NB4 (cell line): ENCODE measurements at regions not wholly inside any gene's neighbourhood (a gene's known extent, or its start where the extent isn't known, plus 50 kb on each side); places are given as distances from the start of the nearest gene placed in this dataset.

ENCODE experiments used
- DNase-seq: peaks from one replicate; pipeline ENCODE4 v3.0.0; 2010; ENCODE audit warnings: low read depth
- H3K4me3 ChIP-seq: one replicate; pipeline ENCODE4 v1.5.1; 2011; ENCODE audit warnings: mild to moderate bottlenecking, low read depth, low read length, moderate library complexity
- MYC ChIP-seq: IDR thresholded peaks from 2 replicates; pipeline ENCODE4 v1.6.1; 2011; ENCODE audit warnings: low read depth, low read length
- POLR2A ChIP-seq: IDR thresholded peaks from 2 replicates; pipeline ENCODE4 v1.6.1; 2011; ENCODE audit warnings: mild to moderate bottlenecking; ENCODE audit not compliant: insufficient read length; ENCODE audit errors: extremely low read depth
- TF ChIP-seq, protein P1 (sequence below): IDR thresholded peaks from 2 replicates; pipeline ENCODE4 v1.6.1; 2011; ENCODE audit warnings: low read depth, low read length
- TF ChIP-seq, protein P2 (sequence below): IDR thresholded peaks from one replicate; pipeline ENCODE4 v1.5.1; 2012; ENCODE audit warnings: low read depth, low read length

DNA sequence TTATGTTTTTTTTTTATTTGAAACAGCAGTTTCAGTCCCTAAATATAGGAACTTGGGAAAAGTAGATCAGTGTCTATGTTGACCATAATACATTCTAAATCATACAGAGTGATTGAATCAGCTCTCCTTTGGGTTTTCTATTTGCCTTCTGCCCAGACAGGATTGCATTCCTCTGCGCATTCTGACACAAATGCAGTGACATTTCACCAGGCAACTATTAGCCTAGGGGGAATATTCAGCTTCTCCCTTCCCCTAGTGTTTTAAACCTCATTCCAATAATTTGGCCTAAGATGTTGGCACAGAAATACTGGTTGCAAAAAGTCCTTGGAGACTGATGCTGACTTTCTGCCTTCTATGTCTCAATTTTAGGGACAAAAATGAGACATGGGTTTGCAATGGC lies 172.8 kb downstream of the PTGER3 start:
- H3K4me3 ChIP-seq: no peak overlapping the region
- TF ChIP-seq POLR2A (no peak), MYC (no peak)
- TF ChIP-seq, protein P1, sequence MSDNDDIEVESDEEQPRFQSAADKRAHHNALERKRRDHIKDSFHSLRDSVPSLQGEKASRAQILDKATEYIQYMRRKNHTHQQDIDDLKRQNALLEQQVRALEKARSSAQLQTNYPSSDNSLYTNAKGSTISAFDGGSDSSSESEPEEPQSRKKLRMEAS: no peak
- TF ChIP-seq, protein P2, sequence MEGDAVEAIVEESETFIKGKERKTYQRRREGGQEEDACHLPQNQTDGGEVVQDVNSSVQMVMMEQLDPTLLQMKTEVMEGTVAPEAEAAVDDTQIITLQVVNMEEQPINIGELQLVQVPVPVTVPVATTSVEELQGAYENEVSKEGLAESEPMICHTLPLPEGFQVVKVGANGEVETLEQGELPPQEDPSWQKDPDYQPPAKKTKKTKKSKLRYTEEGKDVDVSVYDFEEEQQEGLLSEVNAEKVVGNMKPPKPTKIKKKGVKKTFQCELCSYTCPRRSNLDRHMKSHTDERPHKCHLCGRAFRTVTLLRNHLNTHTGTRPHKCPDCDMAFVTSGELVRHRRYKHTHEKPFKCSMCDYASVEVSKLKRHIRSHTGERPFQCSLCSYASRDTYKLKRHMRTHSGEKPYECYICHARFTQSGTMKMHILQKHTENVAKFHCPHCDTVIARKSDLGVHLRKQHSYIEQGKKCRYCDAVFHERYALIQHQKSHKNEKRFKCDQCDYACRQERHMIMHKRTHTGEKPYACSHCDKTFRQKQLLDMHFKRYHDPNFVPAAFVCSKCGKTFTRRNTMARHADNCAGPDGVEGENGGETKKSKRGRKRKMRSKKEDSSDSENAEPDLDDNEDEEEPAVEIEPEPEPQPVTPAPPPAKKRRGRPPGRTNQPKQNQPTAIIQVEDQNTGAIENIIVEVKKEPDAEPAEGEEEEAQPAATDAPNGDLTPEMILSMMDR: no peak
- no peak for DNase-seq

DNA sequence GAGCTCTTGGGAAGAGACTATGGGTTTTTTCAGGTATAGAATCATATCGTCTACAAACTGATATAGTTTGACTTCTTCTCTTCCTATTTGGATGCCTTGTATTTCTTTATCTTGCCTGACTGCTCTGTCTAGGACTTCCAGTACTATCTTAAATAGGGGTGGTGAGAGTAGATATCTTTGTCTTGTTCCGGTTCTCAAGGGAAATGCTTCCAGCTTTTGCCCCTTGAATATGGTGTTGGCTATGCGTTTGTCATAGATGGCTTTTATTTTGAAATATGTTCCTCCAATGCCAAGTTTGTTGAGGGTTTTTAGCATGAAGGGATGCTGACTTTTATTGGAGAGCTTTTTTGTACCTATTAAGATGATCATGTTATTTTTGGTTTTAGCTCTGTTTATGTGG lies 170.3 kb downstream of the PTGER3 start:
- DNase-seq: no peak
- TF ChIP-seq, protein P1: no peak
- TF ChIP-seq POLR2A: no peak
- no peak overlapping the region for H3K4me3 ChIP-seq

DNA sequence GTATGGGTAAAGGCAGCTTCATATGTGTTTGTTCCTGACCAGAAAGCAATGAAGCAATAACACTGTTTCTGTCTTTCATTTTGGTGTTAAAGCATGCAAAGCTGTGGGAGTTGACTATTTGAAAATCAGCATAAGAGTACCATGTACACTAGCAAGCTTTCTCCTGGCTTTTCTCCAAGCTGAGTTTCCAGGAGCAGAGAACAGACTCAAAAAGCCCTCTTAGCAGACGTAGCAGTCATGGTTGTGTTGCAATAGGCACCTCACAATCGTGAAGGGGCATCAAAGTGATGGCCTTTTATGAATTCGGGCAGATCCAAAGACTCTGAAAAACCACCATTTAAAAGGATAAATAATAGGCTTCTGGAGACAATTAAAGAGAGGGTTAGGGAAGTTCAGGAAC lies 159.7 kb downstream of the PTGER3 start:
- DNase-seq: no peak
- TF ChIP-seq POLR2A: no peak
- H3K4me3 ChIP-seq: no peak overlapping the region

DNA sequence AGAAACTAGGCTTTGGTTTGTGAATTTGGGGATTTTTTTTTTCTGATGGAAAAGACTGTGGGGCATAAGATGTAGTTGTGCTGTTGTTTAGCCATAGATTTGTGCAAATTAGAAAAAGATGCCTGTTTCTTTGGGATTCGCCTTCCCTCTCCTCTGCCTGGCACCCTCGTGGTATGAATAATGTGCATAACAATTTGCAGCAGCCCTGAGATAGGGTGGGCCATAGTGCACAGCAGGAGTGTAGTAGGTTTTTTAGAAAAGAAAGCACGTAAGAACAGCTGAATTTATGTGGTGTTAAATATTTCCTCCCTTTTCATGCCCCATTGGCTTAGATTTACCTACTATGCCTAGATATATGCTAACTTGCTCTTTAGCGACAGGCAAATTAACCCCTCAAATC lies 158.9 kb downstream of the PTGER3 start:
- DNase-seq: no peak
- no peak for TF ChIP-seq MYC
- TF ChIP-seq POLR2A: no peak
- TF ChIP-seq, protein P2: no peak
- TF ChIP-seq, protein P1: no peak
- H3K4me3 ChIP-seq: no peak overlapping the region

DNA sequence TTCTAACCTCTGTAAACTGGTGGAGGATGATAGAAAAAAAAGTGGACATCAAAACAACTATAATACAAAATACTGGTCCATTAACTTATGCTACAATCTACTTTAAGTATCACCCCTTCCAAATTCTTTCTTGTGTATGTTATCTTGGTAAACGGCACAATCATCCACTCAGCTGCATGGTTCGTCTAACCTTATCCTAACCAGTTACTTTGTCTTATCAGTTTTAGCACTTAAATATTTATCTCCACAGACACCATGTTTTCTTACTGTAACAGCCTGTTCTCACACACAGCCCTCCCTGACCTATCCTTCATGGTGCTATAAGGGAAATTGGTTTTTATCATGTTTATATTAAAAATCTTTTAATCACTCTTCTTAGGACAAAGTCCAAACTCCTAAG lies 157.2 kb downstream of the PTGER3 start:
- no peak for DNase-seq
- TF ChIP-seq POLR2A: no peak
- H3K4me3 ChIP-seq: no peak overlapping the region

DNA sequence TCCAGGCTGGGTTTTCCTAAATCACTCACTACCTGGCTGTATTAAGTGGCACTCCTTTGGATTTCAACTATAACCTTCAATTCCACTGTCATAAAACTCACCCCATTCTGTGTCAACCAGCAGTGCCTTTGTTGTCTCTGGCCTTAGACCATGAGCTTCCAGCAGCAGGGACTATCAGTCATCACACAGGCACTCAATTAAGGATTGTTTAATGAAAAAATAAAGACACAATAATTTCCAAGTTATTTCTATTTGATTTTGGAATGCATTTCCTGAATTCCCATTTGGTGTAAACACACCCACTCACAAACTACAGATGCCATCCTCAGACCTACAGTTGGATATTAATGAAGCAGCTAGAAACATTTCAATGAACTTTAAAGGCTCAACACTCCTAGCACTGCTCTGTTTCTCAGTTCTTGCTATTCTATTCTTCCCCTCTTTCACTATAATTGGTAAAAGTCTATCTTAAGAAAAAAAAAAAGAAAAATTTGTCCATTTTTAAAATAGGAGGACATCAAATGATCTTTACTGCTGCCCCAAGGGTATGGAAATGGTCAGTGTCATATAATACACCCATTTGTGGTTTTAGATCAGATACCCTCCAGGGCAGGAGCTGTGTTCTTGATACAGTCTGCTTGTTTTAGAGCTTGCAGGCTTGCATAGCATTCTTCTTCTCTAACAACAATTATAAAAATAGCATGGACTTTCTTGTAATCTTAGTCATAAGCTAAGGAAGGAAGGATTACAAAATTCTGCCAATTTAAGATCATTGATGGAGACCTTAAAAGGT lies 156.4 kb downstream of the PTGER3 start:
- TF ChIP-seq MYC: no peak
- TF ChIP-seq, protein P1: no peak
- TF ChIP-seq POLR2A: no peak
- TF ChIP-seq, protein P2: no peak
- DNase-seq: no peak
- no peak overlapping the region for H3K4me3 ChIP-seq

DNA sequence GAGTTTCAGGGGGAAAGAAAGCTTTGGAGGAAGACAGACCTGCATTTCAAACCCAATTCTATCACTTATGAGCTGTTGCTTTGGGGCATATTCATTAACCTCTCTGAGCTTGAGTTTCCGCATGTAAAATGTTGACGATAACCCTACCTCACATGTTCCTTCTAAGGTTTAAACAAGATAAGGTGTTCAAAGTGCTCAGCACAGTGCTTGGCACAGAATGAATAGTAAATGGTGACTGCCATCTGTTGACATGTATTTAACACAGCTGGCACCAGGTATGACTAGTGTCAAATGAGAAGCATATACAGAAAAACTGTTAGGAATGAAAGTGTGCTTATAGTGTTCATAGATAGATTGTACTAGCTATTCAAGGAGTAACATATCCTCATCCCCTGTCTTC lies 155.5 kb downstream of the PTGER3 start:
- H3K4me3 ChIP-seq: no peak overlapping the region
- TF ChIP-seq, protein P2: no peak
- TF ChIP-seq POLR2A (no peak), MYC (no peak)
- TF ChIP-seq, protein P1: no peak

More for the DNA sequence above, 155.5 kb downstream of the PTGER3 start:
- DNase-seq: no peak
